A673 (cell line): ENCODE measurements at regions not wholly inside any gene's neighbourhood (a gene's known extent, or its start where the extent isn't known, plus 50 kb on each side); places are given as distances from the start of the nearest gene placed in this dataset.

Experiments used
- BruUV-seq: library from RNA; stranded (reverse); fragments of 400-500 nt; replicated peaks from 2 replicates; lab custom pipeline; 2021; lab: Mats Ljungman, UMichigan
- CTCF ChIA-PET: fragments of 300-600 bp; sonication (Branson Sonifier 250); formaldehyde crosslinking; loops from one replicate; lab custom pipeline; 2022; ENCODE audit warnings: antibody characterized with exemption; lab: Charles Lee
- POLR2A ChIA-PET: fragments of 300-600 bp; sonication (Branson Sonifier 250); formaldehyde crosslinking; loops from one replicate; lab custom pipeline; 2022; ENCODE audit warnings: antibody characterized with exemption; ENCODE audit not compliant: low non-redundant PET; lab: Charles Lee
- DNase-seq: peaks from one replicate; pipeline ENCODE4 v3.0.0-alpha.2; 2015; ENCODE audit warnings: low spot score
- H3K27ac ChIP-seq: fragments of 200-600 bp; sonication (generic); 2 replicates; pipeline ENCODE4 v1.5.1; 2016; ENCODE audit warnings: mixed run types, low read depth, mild to moderate bottlenecking, mixed read lengths, antibody characterized with exemption, low read length; ENCODE audit not compliant: poor library complexity, severe bottlenecking
- H3K27me3 ChIP-seq: fragments of 200-600 bp; sonication (generic); replicated peaks from 2 replicates; pipeline ENCODE4 v1.6.1; 2017; ENCODE audit warnings: mixed run types, low read depth, mild to moderate bottlenecking, mixed read lengths, antibody characterized with exemption, low read length; ENCODE audit not compliant: insufficient read depth, poor library complexity
- H3K36me3 ChIP-seq: fragments of 200-600 bp; sonication (generic); 2 replicates; pipeline ENCODE4 v1.6.1; 2016; ENCODE audit warnings: mixed run types, mild to moderate bottlenecking, mixed read lengths, antibody characterized with exemption, low read length; ENCODE audit not compliant: insufficient read depth, poor library complexity, severe bottlenecking
- H3K4me1 ChIP-seq: fragments of 200-600 bp; sonication (generic); 2 replicates; pipeline ENCODE4 v1.6.1; 2017; ENCODE audit warnings: mixed run types, mild to moderate bottlenecking, mixed read lengths, antibody characterized with exemption, low read length; ENCODE audit not compliant: insufficient read depth, poor library complexity, severe bottlenecking
- H3K4me3 ChIP-seq: fragments of 200-600 bp; sonication (generic); 2 replicates; pipeline ENCODE4 v1.5.1; 2016; ENCODE audit warnings: low read depth, mixed run types, mild to moderate bottlenecking, mixed read lengths, low read length; ENCODE audit not compliant: poor library complexity, severe bottlenecking
- H3K9me3 ChIP-seq: fragments of 200-600 bp; sonication (generic); 2 replicates; pipeline ENCODE4 v1.6.1; 2016; ENCODE audit warnings: mixed run types, low read depth, mild to moderate bottlenecking, mixed read lengths, antibody characterized with exemption, low read length; ENCODE audit not compliant: poor library complexity, severe bottlenecking
- CTCF ChIP-seq: fragments of 300-800, 200-600 bp; sonication (generic); conservative IDR thresholded peaks from 2 replicates; pipeline ENCODE4 v1.5.1; 2017; ENCODE audit warnings: low read depth, mild to moderate bottlenecking, antibody characterized with exemption, low read length, moderate library complexity, mixed read lengths
- EZH2 ChIP-seq: fragments of 200-600 bp; sonication (generic); IDR thresholded peaks from 2 replicates; pipeline ENCODE4 v1.6.1; 2017; ENCODE audit warnings: borderline replicate concordance, low read depth, mild to moderate bottlenecking, mixed read lengths, antibody characterized with exemption, low read length; ENCODE audit not compliant: poor library complexity, severe bottlenecking
- intact Hi-C: fragments of 100-400 bp; cut with micrococcal nuclease; formaldehyde crosslinking; loops from one replicate; pipeline ENCODE4 v1.10.0; 2022; ENCODE audit not compliant: unreplicated experiment

DNA sequence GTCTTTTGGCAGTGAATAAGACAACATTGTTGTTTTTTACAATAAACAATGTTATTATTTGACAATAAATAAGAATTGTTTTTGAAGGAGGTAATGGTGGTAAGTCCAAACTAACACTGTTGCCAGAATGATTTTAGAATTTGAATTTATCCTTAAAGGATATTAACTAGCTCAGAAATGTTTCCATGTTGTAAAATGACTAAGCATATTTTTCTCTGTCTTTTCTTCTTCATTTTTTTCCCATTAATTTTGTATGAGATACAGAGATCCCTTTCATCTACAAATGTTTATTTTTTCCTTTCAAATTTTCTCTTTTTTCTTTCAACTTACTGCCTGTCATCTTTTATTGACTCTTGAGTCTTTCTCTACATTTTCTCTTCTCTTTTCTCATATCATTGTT lies 66.5 kb upstream of the DOCK10 start:
- H3K27ac ChIP-seq, result no peak overlapping the region
- BruUV-seq, result no TSS peak
- H3K4me3 ChIP-seq, result no peak overlapping the region
- no peak for DNase-seq
- intact Hi-C loops, result no loop called here
- H3K9me3 ChIP-seq, result no peaks in the 10 kb centered on the region
- H3K27me3 ChIP-seq, result no peaks in the 10 kb centered on the region
- no peaks in the 10 kb centered on the region for H3K36me3 ChIP-seq
- peaks cover 9% of the 10 kb centered on the region for H3K4me1 ChIP-seq
- ChIA-PET POLR2A (no interaction called here), CTCF (no interaction called here)
- TF ChIP-seq EZH2 (no peak), CTCF (no peak)

GRCh38 chr2:225104971-225105370 lies 62.7 kb upstream of the DOCK10 start:
- Histone ChIP-seq H3K27me3 (no peaks in the 10 kb centered on the region), H3K9me3 (no peaks in the 10 kb centered on the region), H3K36me3 (no peaks in the 10 kb centered on the region), H3K4me1 (no peaks in the 10 kb centered on the region), H3K27ac (no peak overlapping the region), H3K4me3 (no peak overlapping the region)
- no TSS peak for BruUV-seq
- POLR2A ChIA-PET, result no interaction called here
- no peak for DNase-seq
- intact Hi-C loops, result no loop called here
- CTCF ChIA-PET, result no interaction called here
- TF ChIP-seq EZH2 (no peak), CTCF (no peak)

DNA sequence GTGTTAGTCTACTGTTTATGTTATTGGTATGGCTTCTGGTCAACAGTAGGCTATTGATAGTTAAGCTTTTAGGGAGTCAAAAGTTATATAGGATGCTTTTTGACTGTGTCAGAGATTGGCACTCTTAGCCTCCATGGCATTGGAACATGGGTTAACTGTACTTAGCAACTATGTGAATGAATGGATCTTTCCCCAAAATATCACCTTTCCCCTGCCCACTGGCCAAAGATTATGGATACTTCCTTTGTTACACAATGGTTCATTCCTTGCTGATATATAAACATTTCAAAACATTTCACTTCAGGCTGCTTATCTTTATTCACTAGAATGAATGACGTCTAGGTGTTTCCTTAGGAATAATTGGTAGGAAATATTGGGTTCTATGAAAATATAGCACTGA lies 62.1 kb upstream of the DOCK10 start:
- no peaks in the 10 kb centered on the region for H3K27me3 ChIP-seq
- H3K36me3 ChIP-seq, result no peaks in the 10 kb centered on the region
- TF ChIP-seq EZH2 (no peak), CTCF (no peak)
- intact Hi-C loops, result no loop called here
- H3K4me3 ChIP-seq, result no peak overlapping the region
- no peaks in the 10 kb centered on the region for H3K9me3 ChIP-seq
- no TSS peak for BruUV-seq
- CTCF ChIA-PET, result no interaction called here
- H3K27ac ChIP-seq, result no peak overlapping the region
- DNase-seq, result no peak
- POLR2A ChIA-PET, result no interaction called here
- H3K4me1 ChIP-seq, result no peaks in the 10 kb centered on the region
